OCI-LY3 (cell line): ENCODE measurements at regions not wholly inside any gene's neighbourhood (a gene's known extent, or its start where the extent isn't known, plus 50 kb on each side); places are given as distances from the start of the nearest gene placed in this dataset.

Source experiments
- CTCF ChIP-seq: fragments of 200-600, 300-600 bp; sonication (generic); IDR thresholded peaks from 2 replicates; pipeline ENCODE4 v1.5.1; 2014; ENCODE audit warnings: antibody characterized with exemption, low read length, low read depth
- EZH2phosphoT487 ChIP-seq: fragments of 200-600 bp; shearing (Covaris generic); IDR thresholded peaks from 2 replicates; pipeline ENCODE4 v1.6.1; 2018; ENCODE audit warnings: antibody characterized with exemption, mixed run types, low read depth

GRCh38 chr14:54192610-54193009 is 204.2 kb upstream of the CDKN3 start:
- no peak for TF ChIP-seq CTCF
- TF ChIP-seq EZH2phosphoT487: no peak
